Esophagus squamous epithelium (tissue), 4 donors: ENCODE measurements at regions not wholly inside any gene's neighbourhood (a gene's known extent, or its start where the extent isn't known, plus 50 kb on each side); places are given as distances from the start of the nearest gene placed in this dataset.

Source experiments
- CTCF ChIP-seq, 6 experiments: fragments of 450-650 bp in 4 of 6; fragments of 200-600 bp in 2 of 6; sonication (generic) in 2 of 6; IDR thresholded peaks; one replicate each; pipeline ENCODE4 v1.5.1; 2016 to 2019; ENCODE audit warnings: antibody characterized with exemption in 6 of 6, mild to moderate bottlenecking in 4 of 6, moderate library complexity in 4 of 6
- POLR2A ChIP-seq, 4 donors: fragments of 450-650 bp; IDR thresholded peaks; one replicate each; pipeline ENCODE4 v1.6.1; 2017; ENCODE audit warnings: antibody characterized with exemption in 4 of 4, mild to moderate bottlenecking in 4 of 4, moderate library complexity in 3 of 4

GRCh38 chr15:92283813-92284212 lies 109.9 kb upstream of the ST8SIA2 start:
- TF ChIP-seq POLR2A (IDR thresholded peaks at IDR 0.05) (no peak), CTCF (IDR thresholded peaks at IDR 0.05) (no peak)
